CD4-positive, alpha-beta T cell treated with Interleukin-1 beta for 1 hour (primary cell): ENCODE measurements at regions not wholly inside any gene's neighbourhood (a gene's known extent, or its start where the extent isn't known, plus 50 kb on each side); places are given as distances from the start of the nearest gene placed in this dataset.

Source experiments
- DNase-seq, 2 donors: peaks; one replicate each; pipeline ENCODE4 v3.0.0-alpha.2; 2020 to 2022

- DNase-seq: no peak
Observed at GRCh38 chr4:159445692-159446091, 342.8 kb downstream of the RAPGEF2 start.

GRCh38 chr4:159446266-159446976 is 343.5 kb downstream of the RAPGEF2 start:
- peak; percentile 12 to 24 for DNase-seq

DNA sequence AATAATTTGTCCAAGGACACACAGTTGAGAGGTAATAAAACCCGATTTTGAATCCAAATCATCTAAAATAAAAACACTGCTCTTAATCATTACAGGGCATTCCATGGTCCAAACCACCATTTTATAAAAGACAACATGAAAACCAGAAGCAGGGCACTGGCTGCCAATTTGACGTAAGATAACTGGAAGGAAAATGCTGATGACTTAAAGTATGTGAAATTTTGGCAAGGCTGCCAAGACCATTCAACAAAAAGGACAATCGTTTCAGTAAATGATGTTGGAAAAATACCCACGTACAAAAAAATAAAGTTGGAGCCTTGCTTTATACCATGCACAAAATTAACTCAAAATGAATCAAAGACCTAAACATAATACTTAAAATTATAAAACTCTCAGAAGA is 344.4 kb downstream of the RAPGEF2 start:
- no peak for DNase-seq

DNA sequence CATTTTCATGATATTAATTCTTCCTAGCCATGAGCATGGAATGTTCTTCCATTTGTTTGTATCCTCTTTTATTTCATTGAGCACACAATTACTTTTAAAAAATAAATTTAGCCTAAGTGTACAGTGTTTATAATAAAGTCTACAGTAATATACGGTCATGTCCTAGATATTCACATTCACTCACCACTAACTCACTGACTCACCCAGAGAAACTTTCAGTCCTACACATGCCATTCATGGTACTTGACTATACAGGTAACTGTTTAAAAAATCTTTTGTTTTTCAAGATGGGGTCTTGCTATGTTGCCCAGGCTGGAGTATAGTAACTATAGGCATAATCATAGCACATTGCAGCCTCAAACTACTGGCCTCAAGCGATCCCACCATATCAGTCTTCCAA is 348.1 kb downstream of the RAPGEF2 start:
- no peak for DNase-seq

DNA sequence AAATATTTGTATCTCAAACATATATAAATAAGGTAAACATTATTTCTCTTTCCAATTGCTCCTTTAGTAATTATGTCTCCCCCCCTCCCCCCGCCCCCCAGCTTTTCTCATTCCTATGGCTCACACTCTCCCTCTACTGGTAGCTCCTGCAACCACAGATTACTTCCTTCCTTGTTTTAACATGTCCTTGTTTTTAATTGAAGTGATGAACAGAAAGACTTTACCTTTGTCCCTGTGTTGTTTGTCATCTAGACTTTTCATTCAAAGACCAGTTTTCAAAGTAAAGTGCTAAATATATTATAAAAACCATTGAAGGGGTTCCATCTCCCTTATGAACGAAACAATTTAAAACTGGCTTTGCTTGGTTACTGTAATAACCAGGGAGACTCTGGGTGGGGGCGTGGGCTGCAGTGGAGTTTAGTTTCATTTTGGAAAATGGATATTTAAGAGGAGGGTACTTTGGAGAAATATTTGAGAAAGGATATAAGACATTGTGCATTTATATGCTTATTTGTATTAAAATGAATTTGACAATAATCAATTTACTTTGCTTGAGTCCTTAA is 352.9 kb downstream of the RAPGEF2 start:
- no peak for DNase-seq

DNA sequence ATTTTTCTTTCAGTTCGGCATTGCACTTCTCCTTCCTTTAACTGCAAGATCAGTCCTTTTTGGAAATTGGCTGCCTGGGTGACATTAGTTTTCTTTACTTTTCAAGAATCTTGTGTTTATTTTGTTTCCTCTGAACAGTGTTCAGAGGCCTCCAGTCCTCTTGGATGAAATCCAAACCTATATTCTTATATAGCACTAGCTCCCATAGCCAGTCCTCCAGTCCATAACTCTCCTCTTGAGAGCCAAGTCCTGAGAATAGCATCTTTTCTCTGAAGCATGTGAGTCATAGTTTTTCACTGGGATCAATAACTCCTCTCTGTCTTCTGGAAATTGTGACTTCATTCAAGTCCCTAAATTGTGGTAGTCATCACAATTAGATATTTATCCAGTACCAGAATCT is 357.5 kb downstream of the RAPGEF2 start:
- no peak for DNase-seq

- DNase-seq: no peak
Observed at GRCh38 chr4:159463235-159463634, 360.4 kb downstream of the RAPGEF2 start.

DNA sequence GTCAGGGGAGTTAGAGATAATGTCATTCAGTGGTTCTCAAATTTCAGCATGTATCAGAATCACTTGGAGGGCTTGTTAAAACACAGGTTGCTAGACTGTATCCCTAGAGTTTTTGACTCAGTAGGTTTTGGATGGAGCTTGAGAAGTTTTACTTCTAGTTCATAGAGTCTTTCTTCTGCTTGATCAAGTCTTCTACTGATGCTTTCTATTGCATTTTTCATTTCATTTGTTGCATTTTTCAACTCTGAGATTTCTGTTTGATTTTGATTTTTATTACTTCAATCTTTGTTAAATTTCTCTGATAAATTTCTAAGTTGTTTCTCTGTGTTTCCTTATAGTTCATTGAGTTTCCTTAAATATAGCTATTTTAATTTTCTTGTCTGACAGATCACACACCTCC is 361.4 kb downstream of the RAPGEF2 start:
- no peak for DNase-seq

DNA sequence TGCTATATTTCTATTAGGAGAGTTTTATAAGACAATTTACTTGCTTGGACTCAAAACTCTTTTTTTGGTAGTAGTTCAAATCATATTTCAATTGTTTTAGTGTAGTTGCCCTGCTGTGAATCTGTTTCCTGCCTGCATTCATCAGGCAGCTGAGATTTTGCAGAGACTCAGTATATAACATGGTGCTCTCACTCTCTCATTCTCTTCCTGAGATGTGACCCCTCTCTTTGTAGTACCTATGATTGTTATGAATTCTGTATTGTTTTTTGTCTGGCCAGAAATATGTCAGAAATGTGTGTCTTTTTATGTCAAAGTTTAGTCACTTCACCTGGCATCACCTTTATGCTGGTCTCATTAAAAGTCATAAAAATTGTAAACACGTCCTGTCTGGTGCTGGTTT is 374.0 kb downstream of the RAPGEF2 start:
- no peak for DNase-seq

- DNase-seq: no peak
Observed at GRCh38 chr4:159480826-159481225, 377.9 kb downstream of the RAPGEF2 start.

DNA sequence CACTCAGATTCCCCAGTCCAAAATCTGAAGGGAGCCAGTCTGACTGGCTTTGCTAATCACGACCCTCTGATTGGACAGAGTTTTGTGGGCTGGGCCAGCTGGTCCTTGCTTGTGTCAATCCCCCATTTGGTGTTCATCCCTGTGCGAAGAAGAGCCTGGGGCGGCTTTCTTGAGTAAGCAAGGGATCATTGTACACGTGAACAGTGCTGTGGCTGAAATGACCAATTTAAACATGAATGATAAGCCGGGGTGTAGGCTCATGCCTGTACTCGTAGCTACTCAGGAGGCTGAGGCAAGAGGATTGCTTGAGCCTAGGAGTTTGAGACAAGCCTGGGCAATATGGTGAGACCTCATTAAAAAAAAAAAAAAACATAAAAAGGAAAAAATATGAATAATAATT is 379.1 kb downstream of the RAPGEF2 start:
- no peak for DNase-seq

DNA sequence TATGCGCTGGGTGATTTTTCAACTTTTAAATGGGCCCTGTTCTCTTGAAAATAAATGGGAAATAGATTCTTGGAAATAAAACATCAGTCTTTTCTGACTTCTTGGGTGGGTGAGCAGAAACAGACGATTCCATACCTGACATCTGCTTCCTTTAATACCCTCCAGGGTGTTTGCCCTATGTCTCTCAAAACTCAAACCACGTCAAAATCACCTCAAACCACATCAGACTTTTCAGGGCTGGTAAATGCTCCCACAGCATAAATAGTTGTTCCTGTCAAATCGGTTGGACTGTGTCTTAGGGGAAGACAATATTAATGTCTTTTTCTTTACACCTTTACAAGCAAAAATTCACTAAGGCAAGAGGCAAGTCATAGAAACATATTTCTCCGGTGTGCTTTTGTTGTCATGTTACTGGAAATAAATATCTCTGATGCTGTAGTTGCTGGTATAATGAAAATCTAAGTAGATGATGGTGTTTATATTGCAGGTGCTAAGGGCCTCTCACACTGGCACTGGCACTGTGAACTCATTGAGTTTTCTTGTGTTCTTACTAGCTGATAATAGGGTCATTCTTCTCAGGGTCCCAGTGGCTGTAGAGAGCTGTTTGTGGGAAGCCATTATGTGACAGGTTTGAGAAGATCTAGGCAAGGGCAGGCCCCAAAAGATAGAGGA is 380.4 kb downstream of the RAPGEF2 start:
- no peak for DNase-seq

GRCh38 chr4:159483782-159484741 is 381.2 kb downstream of the RAPGEF2 start:
- DNase-seq: no peak

DNA sequence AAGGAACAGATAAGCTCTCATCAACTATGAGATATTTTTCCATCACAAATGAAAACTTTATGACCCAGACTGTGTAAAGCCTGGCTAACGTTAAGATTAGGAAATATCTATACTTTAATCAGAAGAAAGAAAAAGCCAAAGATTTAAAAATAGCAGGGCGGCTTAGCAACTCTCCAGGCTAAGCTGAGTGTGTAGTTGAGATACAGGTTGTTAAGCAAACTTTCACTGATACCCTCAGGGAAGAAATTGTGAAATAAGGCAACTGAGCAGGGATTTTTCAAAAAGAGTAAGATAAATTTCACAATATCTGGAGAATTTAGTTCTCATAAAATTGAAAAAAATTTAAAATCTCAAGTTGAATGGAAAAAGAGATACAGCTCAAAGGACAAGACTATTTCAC is 382.0 kb downstream of the RAPGEF2 start:
- DNase-seq: no peak

- DNase-seq: peak in 1 of 2 donors; percentile 15
Observed at GRCh38 chr4:159487284-159487747, 384.4 kb downstream of the RAPGEF2 start.

- no peak for DNase-seq
Observed at GRCh38 chr4:159489646-159490045, 386.8 kb downstream of the RAPGEF2 start.

DNA sequence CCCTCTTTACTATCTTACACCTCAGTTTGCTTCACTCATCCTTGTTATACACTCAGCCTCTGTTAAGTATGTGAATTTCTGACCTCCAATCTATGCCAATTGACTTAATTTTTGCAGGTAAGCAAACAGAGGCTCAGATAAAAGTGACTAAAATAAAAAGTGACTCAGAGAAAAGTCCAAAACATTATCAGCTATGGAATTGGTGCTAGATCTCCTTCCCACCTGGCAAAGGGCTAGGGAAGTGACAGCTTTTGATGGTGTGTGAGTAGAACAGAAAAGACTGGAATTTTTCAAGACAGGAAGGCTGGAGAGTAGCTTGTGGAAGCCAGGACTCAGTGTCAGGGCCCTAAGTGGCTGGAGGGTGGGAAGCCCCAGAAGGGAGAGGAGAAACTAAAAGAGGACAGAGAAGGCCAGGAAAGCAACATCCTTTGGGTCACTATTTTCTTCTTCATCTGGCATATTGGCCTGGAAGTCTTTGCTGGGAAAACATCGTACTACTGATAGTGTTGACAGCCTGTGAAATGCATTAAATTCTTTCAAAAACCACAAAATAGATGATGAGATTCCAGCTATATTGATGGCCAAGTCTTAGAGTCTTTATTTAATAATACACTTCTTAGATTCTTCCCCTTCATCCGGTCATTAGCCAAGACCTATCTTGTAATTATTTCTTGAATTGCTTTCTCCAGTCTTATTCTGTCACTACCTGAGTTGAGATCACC is 392.8 kb downstream of the RAPGEF2 start:
- DNase-seq: no peak

GRCh38 chr4:159496248-159496647 is 393.4 kb downstream of the RAPGEF2 start:
- DNase-seq: no peak

GRCh38 chr4:159497936-159498335 is 395.1 kb downstream of the RAPGEF2 start:
- DNase-seq: no peak

- DNase-seq: no peak
Observed at GRCh38 chr4:159498446-159499115, 395.7 kb downstream of the RAPGEF2 start.

DNA sequence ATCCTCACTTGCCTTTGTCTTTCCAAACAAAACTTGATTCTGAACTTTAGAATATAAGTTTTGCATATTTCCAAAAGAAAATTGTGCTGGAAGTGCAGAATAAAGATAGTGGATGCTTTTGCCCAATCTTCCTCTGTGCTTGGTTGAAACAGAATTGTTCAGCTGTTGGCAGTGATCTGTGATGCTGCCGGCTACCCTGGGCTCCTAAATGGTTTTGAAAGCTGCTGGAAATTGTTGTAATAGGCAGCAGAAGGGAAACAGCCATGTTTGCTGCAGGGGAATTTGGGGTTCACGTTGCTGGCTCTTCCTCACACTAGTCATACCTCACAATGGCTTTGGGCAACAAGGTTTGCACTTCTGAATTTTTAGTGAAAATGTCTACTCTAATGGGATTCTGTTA is 398.0 kb downstream of the RAPGEF2 start:
- DNase-seq: no peak
